Mesenchymal stem cell (in vitro differentiated cells and primary cell): ENCODE measurements at regions not wholly inside any gene's neighbourhood (a gene's known extent, or its start where the extent isn't known, plus 50 kb on each side); places are given as distances from the start of the nearest gene placed in this dataset.

ENCODE experiments used
- DNase-seq: peaks from one replicate; pipeline ENCODE4 v3.0.0-alpha.2; 2013
- H2AFZ ChIP-seq: one replicate; pipeline ENCODE4 v1.6.1; 2013; ENCODE audit warnings: low read depth, mild to moderate bottlenecking, control low read depth, inconsistent platforms, low read length, moderate library complexity
- H2AK5ac ChIP-seq: 2 replicates; pipeline ENCODE4 v1.6.1; 2013; ENCODE audit warnings: low read length, moderate library complexity, mild to moderate bottlenecking, inconsistent platforms; ENCODE audit not compliant: severe bottlenecking
- H2BK120ac ChIP-seq: one replicate; pipeline ENCODE4 v1.6.1; 2013; ENCODE audit warnings: low read depth, mild to moderate bottlenecking, inconsistent platforms, low read length, moderate library complexity
- H2BK12ac ChIP-seq, 2 experiments: one replicate each; pipeline ENCODE4 v1.6.1; 2013; ENCODE audit warnings: inconsistent platforms in 2 of 2, low read length in 2 of 2, mild to moderate bottlenecking in 2 of 2, moderate library complexity in 2 of 2, control low read depth in 1 of 2
- H2BK15ac ChIP-seq: one replicate; pipeline ENCODE4 v1.6.1; 2013; ENCODE audit warnings: mild to moderate bottlenecking, low read depth, inconsistent platforms; ENCODE audit not compliant: poor library complexity, severe bottlenecking
- H2BK5ac ChIP-seq: 2 replicates; pipeline ENCODE4 v1.6.1; 2013; ENCODE audit warnings: low read depth, mild to moderate bottlenecking, low read length, control low read depth, inconsistent platforms; ENCODE audit not compliant: poor library complexity, severe bottlenecking
- H3K14ac ChIP-seq, 2 experiments: one replicate each; pipeline ENCODE4 v1.6.1; 2013; ENCODE audit warnings: inconsistent platforms in 2 of 2, low read length in 2 of 2, control low read depth in 1 of 2, mild to moderate bottlenecking in 1 of 2, moderate library complexity in 1 of 2
- H3K18ac ChIP-seq, 2 experiments: one replicate each; pipeline ENCODE4 v1.6.1; 2013; ENCODE audit warnings: inconsistent platforms in 2 of 2, low read length in 2 of 2, control low read depth in 1 of 2, low read depth in 1 of 2, mild to moderate bottlenecking in 1 of 2
- H3K23ac ChIP-seq, 2 experiments: one replicate each; pipeline ENCODE4 v1.6.1; 2013; ENCODE audit warnings: inconsistent platforms in 2 of 2, low read length in 2 of 2, mild to moderate bottlenecking in 2 of 2, moderate library complexity in 2 of 2, control low read depth in 1 of 2
- H3K27ac ChIP-seq: 2 replicates; pipeline ENCODE4 v1.5.1; 2013; ENCODE audit warnings: mild to moderate bottlenecking, moderate library complexity, low read length, control low read depth, inconsistent platforms; ENCODE audit not compliant: poor library complexity, severe bottlenecking
- H3K27me3 ChIP-seq, 2 experiments: 2 replicates each; pipeline versions ENCODE4 v1.6.1 to v1.7.0; 2013; ENCODE audit warnings: low read length in 2 of 2, mild to moderate bottlenecking in 2 of 2, moderate library complexity in 2 of 2, control low read depth in 1 of 2, inconsistent platforms in 1 of 2; ENCODE audit not compliant: control insufficient read depth in 1 of 2, insufficient read depth in 1 of 2
- H3K36me3 ChIP-seq, 2 experiments: 2 replicates each; pipeline versions ENCODE4 v1.6.1 to v1.7.0; 2013; ENCODE audit warnings: low read length in 2 of 2, control low read depth in 1 of 2, inconsistent platforms in 1 of 2, low read depth in 1 of 2, mild to moderate bottlenecking in 1 of 2; ENCODE audit not compliant: insufficient read depth in 2 of 2, control insufficient read depth in 1 of 2
- H3K4ac ChIP-seq, 2 experiments: one replicate each; pipeline ENCODE4 v1.6.1; 2013; ENCODE audit warnings: inconsistent platforms in 2 of 2, low read length in 2 of 2, mild to moderate bottlenecking in 2 of 2, moderate library complexity in 2 of 2, control low read depth in 1 of 2, low read depth in 1 of 2
- H3K4me1 ChIP-seq: 2 replicates; pipeline ENCODE4 v1.6.1; 2013; ENCODE audit warnings: low read depth, low read length, control low read depth; ENCODE audit not compliant: control insufficient read depth, insufficient read depth
- H3K4me2 ChIP-seq: 2 replicates; pipeline ENCODE4 v1.6.1; 2013; ENCODE audit warnings: low read length, mild to moderate bottlenecking, inconsistent platforms; ENCODE audit not compliant: poor library complexity, severe bottlenecking
- H3K4me3 ChIP-seq, 2 experiments: 2 replicates each; pipeline versions ENCODE4 v1.5.1 to v1.7.0; 2013; ENCODE audit warnings: low read length in 2 of 2, mild to moderate bottlenecking in 2 of 2, control low read depth in 1 of 2, low read depth in 1 of 2; ENCODE audit not compliant: insufficient read depth in 1 of 2
- H3K79me1 ChIP-seq: replicated peaks from 2 replicates; pipeline ENCODE4 v1.6.1; 2013; ENCODE audit warnings: mild to moderate bottlenecking, control low read depth, low read length, inconsistent platforms; ENCODE audit not compliant: poor library complexity, severe bottlenecking
- H3K9ac ChIP-seq: 2 replicates; pipeline ENCODE4 v1.7.0; 2013; ENCODE audit warnings: mild to moderate bottlenecking, low read length, moderate library complexity
- H3K9me3 ChIP-seq: 2 replicates; pipeline ENCODE4 v1.7.0; 2013; ENCODE audit warnings: mild to moderate bottlenecking, low read length; ENCODE audit not compliant: control insufficient read depth
- H4K8ac ChIP-seq: one replicate; pipeline ENCODE4 v1.6.1; 2013; ENCODE audit warnings: inconsistent platforms, mild to moderate bottlenecking, low read length, moderate library complexity
- H4K91ac ChIP-seq: one replicate; pipeline ENCODE4 v1.6.1; 2013; ENCODE audit warnings: mild to moderate bottlenecking, low read length, inconsistent platforms
- WGBS: methylation state at CpG from one replicate; pipeline ENCODE4 v1.1.7; 2013; ENCODE audit warnings: mixed read lengths; 5-methylcytosine and 5-hydroxymethylcytosine counted together

DNA sequence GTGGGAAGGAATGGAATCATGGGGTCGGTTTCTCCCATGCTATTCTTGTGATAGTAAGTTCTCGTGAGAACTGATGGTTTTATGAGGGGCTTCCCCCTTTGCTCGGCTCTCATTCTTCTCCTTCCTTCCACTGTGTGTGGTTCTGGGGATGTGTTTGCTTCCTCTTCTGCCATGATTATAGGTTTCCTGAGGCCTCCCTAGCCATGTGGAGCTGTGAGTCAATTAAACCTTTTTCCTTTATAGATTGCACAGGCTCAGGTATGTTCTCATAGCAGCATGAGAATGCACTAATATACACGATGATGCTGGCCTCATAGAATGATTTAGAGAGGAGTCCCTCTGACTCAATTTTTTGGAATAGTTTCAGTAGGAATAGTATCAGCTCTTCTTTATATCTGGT lies 195.4 kb upstream of the IVNS1ABP start:
- H3K9ac ChIP-seq = no peak overlapping the region
- no peak overlapping the region for H3K23ac ChIP-seq
- H2BK120ac ChIP-seq = no peak overlapping the region
- no peak overlapping the region for H2AFZ ChIP-seq
- no peak overlapping the region for H3K4ac ChIP-seq
- DNase-seq = no peak
- no peak overlapping the region for H4K91ac ChIP-seq
- H2BK5ac ChIP-seq = no peak overlapping the region
- H2AK5ac ChIP-seq = no peak overlapping the region
- H4K8ac ChIP-seq = no peak overlapping the region
- H3K18ac ChIP-seq = no peak overlapping the region
- no peaks in the 10 kb centered on the region for H3K36me3 ChIP-seq
- H3K4me3 ChIP-seq = no peak overlapping the region
- H3K4me2 ChIP-seq = no peak overlapping the region
- no peaks in the 10 kb centered on the region for H3K27me3 ChIP-seq
- no peak overlapping the region for H3K14ac ChIP-seq
- H3K79me1 ChIP-seq = no peaks in the 10 kb centered on the region
- no peaks in the 10 kb centered on the region for H3K4me1 ChIP-seq
- 95% methylated on average over 1 of the region's 4 CpGs for WGBS
- peaks cover 4% of the 10 kb centered on the region for H3K9me3 ChIP-seq
- H2BK12ac ChIP-seq = no peak overlapping the region
- no peak overlapping the region for H2BK15ac ChIP-seq
- no peak overlapping the region for H3K27ac ChIP-seq

DNA sequence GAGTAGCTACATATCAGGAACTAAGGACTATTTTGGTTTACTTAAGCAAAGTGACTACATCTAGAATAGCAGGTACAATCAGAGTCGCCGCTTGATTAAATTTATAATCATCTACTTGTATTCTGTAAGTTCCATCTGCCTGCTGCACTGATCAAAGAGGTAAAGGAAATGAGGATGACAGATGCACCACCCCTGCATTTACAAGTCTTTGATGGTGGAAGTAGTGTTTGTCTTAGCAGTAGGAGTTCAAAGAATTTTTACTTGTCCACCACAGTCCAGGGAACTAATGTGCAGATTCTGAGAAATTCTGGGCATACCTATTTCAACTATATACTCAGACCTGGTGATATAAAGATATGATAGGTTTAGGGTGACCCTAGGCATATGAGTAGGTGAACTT lies 184.1 kb upstream of the IVNS1ABP start:
- peaks cover 0 to 8% of the 10 kb centered on the region in 2 experiments for H3K27me3 ChIP-seq
- H4K91ac ChIP-seq = no peak overlapping the region
- H2BK12ac ChIP-seq = no peak overlapping the region
- H3K9ac ChIP-seq = no peak overlapping the region
- H2BK15ac ChIP-seq = no peak overlapping the region
- H3K4me1 ChIP-seq = no peaks in the 10 kb centered on the region
- H2BK120ac ChIP-seq = no peak overlapping the region
- no peak overlapping the region for H3K4ac ChIP-seq
- no peak overlapping the region for H2AFZ ChIP-seq
- H3K18ac ChIP-seq = no peak overlapping the region
- DNase-seq = no peak
- H2AK5ac ChIP-seq = no peak overlapping the region
- no peak overlapping the region for H4K8ac ChIP-seq
- H3K4me2 ChIP-seq = no peak overlapping the region
- no peaks in the 10 kb centered on the region for H3K79me1 ChIP-seq
- no CpG with 5 or more reads among the region's 2 CpGs for WGBS
- no peak overlapping the region for H3K14ac ChIP-seq
- H3K23ac ChIP-seq = no peak overlapping the region
- H3K36me3 ChIP-seq = no peaks in the 10 kb centered on the region
- H2BK5ac ChIP-seq = no peak overlapping the region
- H3K27ac ChIP-seq = no peak overlapping the region
- H3K9me3 ChIP-seq = peaks cover 4% of the 10 kb centered on the region
- no peak overlapping the region for H3K4me3 ChIP-seq

DNA sequence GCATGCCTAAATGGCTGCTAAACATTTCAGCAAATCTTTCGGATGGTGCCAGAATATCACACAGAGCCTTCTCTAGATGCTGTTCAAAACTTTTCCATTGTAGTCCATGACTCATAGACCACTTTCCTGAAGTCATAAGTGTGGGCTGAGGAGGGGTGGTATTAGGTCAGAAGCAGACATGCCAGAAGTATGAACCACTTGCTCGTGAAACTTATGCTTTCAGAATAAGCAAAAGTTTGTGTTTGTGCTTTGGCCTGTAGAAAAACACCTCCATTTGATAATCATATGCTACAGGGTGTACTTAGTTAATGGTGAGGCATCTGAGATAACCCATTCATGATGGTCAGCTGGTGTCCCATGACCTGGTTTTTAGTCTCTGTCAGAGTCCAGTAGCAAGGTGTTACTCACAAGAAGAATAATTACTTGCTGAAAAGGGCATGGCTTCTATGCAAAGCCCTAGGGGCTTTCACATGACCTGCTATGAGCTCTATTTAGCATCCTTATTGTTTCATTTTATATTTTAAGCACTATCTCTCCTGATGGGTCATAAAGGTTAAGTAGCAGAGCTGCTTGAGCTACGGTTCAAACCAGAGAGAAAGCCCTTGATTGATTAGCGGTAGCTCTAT lies 183.1 kb upstream of the IVNS1ABP start:
- H3K4me2 ChIP-seq = no peak overlapping the region
- no peak overlapping the region for H2BK5ac ChIP-seq
- 31% methylated on average over 3 of the region's 4 CpGs for WGBS
- peak; percentile 89 for DNase-seq
- H3K18ac ChIP-seq = no peak overlapping the region
- no peak overlapping the region for H2AK5ac ChIP-seq
- no peaks in the 10 kb centered on the region for H3K9me3 ChIP-seq
- no peak overlapping the region for H3K4ac ChIP-seq
- H3K4me1 ChIP-seq = no peaks in the 10 kb centered on the region
- H3K4me3 ChIP-seq = peak overlapping the region in 1 of 2 experiments; percentile 50
- H3K79me1 ChIP-seq = no peaks in the 10 kb centered on the region
- H3K23ac ChIP-seq = no peak overlapping the region
- peak overlapping the region; percentile 69 for H3K27ac ChIP-seq
- no peaks in the 10 kb centered on the region for H3K36me3 ChIP-seq
- H4K91ac ChIP-seq = no peak overlapping the region
- H2AFZ ChIP-seq = no peak overlapping the region
- no peak overlapping the region for H4K8ac ChIP-seq
- no peak overlapping the region for H2BK15ac ChIP-seq
- peak overlapping the region; percentile 46 for H3K9ac ChIP-seq
- no peak overlapping the region for H3K14ac ChIP-seq
- no peak overlapping the region for H2BK12ac ChIP-seq
- H3K27me3 ChIP-seq = peaks cover 0 to 14% of the 10 kb centered on the region in 2 experiments
- H2BK120ac ChIP-seq = no peak overlapping the region

DNA sequence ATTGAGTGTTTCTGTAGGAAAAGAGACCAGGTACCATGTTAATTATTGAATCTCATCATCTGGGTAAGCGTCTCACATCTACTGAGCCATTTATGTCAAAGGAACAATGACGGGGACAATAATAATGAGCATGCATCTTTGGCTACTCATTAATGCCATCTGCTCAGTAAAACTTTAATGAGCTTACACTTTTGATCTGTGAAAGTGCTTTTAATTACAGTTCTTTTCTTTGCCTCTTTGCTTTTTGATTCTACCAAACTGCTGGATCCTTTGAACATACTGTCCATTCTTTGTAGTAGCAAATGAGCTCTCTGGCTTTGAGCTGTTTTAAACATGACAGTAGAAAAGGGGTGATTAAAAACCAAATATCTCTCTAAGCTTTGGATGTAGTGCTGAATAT lies 181.2 kb upstream of the IVNS1ABP start:
- Histone ChIP-seq H2BK12ac (no peak overlapping the region), H3K9ac (no peak overlapping the region), H3K4me2 (no peak overlapping the region), H3K23ac (no peak overlapping the region), H3K4me3 (no peak overlapping the region), H2BK15ac (no peak overlapping the region), H3K79me1 (no peaks in the 10 kb centered on the region), H3K4ac (no peak overlapping the region), H3K14ac (no peak overlapping the region), H4K8ac (no peak overlapping the region), H3K27me3 (peaks cover 0 to 14% of the 10 kb centered on the region in 2 experiments), H3K4me1 (no peaks in the 10 kb centered on the region), H3K18ac (no peak overlapping the region), H2AFZ (no peak overlapping the region), H2AK5ac (no peak overlapping the region), H3K36me3 (no peaks in the 10 kb centered on the region), H3K27ac (no peak overlapping the region), H2BK5ac (no peak overlapping the region), H4K91ac (no peak overlapping the region), H3K9me3 (no peaks in the 10 kb centered on the region), H2BK120ac (no peak overlapping the region)
- 100% methylated on average over 2 of the region's 2 CpGs for WGBS
- DNase-seq = no peak
